ENCODE measurements at regions not wholly inside any gene's neighbourhood (a gene's known extent, or its start where the extent isn't known, plus 50 kb on each side); places are given as distances from the start of the nearest gene placed in this dataset.

GRCh38 chr16:86405319-86405718 lies 105.0 kb upstream of the FOXF1 start:
- no peak overlapping the region for H3K4me3 ChIP-seq (replicated peaks; ENCODE audit: low read depth, low read length)
- TF ChIP-seq, protein P1, sequence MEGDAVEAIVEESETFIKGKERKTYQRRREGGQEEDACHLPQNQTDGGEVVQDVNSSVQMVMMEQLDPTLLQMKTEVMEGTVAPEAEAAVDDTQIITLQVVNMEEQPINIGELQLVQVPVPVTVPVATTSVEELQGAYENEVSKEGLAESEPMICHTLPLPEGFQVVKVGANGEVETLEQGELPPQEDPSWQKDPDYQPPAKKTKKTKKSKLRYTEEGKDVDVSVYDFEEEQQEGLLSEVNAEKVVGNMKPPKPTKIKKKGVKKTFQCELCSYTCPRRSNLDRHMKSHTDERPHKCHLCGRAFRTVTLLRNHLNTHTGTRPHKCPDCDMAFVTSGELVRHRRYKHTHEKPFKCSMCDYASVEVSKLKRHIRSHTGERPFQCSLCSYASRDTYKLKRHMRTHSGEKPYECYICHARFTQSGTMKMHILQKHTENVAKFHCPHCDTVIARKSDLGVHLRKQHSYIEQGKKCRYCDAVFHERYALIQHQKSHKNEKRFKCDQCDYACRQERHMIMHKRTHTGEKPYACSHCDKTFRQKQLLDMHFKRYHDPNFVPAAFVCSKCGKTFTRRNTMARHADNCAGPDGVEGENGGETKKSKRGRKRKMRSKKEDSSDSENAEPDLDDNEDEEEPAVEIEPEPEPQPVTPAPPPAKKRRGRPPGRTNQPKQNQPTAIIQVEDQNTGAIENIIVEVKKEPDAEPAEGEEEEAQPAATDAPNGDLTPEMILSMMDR (IDR thresholded peaks at IDR 0.05; ENCODE audit: low read depth, low read length, missing control alignments) = no peak
- no peak for DNase-seq (ENCODE audit: extremely low read depth, low read depth)

DNA sequence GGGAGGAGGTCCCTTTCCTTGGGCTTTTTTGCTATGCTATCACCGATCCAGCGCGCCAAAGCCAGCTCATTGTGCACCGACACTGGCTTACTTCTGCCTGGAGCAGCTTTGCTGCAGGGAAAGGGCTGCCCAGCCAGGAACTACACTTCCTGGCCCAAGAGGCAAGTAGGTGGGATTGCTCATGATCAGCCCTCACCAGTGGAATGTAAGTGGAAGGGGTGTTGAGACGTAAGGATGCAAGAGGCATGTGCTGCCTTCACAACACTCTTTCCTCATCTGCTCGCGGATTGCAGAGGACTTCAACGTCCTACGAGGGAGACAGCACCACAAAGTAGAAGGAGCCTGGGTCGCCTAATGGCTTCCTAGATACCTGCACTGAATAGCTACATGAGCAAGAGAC lies 104.3 kb upstream of the FOXF1 start:
- TF ChIP-seq, protein P1 (IDR thresholded peaks at IDR 0.05; ENCODE audit: low read depth, low read length, missing control alignments) = no peak
- no peak for DNase-seq (ENCODE audit: extremely low read depth, low read depth)
- H3K4me3 ChIP-seq (replicated peaks; ENCODE audit: low read depth, low read length) = no peak overlapping the region

DNA sequence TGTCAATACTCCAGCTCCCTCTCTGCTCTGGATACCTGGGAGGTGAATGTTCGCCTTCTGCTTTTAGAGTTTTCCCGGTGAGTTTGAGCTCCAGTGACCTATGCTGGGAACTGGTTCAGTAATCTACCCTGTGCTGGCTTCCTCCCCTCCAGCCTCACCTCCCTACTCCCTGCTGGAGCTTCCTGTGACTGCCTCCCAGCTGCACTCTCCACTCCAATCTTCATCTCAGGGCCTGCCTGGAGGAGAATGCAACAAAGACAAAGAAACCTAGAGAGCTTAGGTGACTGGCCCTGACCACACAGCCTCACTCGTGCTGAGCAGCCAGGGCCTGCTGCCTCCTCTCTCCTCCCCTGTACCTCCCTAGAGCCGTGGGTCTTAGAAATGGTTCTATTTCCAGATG lies 101.6 kb upstream of the FOXF1 start:
- no peak for DNase-seq (ENCODE audit: extremely low read depth, low read depth)
- no peak overlapping the region for H3K4me3 ChIP-seq (replicated peaks; ENCODE audit: low read depth, low read length)
- TF ChIP-seq, protein P1 (IDR thresholded peaks at IDR 0.05; ENCODE audit: low read depth, low read length, missing control alignments) = no peak

GRCh38 chr16:86410081-86410480 lies 100.2 kb upstream of the FOXF1 start:
- TF ChIP-seq, protein P1 (IDR thresholded peaks at IDR 0.05; ENCODE audit: low read depth, low read length, missing control alignments) = no peak
- DNase-seq (ENCODE audit: extremely low read depth, low read depth) = no peak
- H3K4me3 ChIP-seq (replicated peaks; ENCODE audit: low read depth, low read length) = no peak overlapping the region

DNA sequence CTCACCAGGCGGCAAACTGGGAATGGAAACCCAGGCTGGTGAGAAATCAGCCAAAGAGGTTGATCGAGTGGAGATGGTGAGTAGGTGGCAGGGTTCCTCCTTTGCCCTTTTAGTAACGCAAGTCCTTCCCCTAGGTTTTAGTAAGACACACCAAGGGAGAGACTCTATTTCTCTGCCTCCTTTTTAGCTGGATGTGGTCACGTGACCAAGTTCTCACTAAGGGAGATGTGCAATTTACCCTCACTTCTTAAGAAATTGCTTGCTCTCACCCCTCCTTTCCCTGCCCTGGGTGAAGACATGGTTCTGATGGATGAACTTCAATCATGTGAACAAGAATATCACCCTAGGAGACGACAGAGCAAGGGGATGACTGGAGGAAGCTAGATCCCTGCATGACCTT lies 99.8 kb upstream of the FOXF1 start:
- TF ChIP-seq, protein P1 (IDR thresholded peaks at IDR 0.05; ENCODE audit: low read depth, low read length, missing control alignments) = no peak
- no peak overlapping the region for H3K4me3 ChIP-seq (replicated peaks; ENCODE audit: low read depth, low read length)
- DNase-seq (ENCODE audit: extremely low read depth, low read depth) = no peak

GRCh38 chr16:86411897-86412296 lies 98.4 kb upstream of the FOXF1 start:
- H3K4me3 ChIP-seq (replicated peaks; ENCODE audit: low read depth, low read length) = no peak overlapping the region
- TF ChIP-seq, protein P1 (IDR thresholded peaks at IDR 0.05; ENCODE audit: low read depth, low read length, missing control alignments) = no peak
- DNase-seq (ENCODE audit: extremely low read depth, low read depth) = no peak

- DNase-seq (ENCODE audit: extremely low read depth, low read depth) = no peak
- H3K4me3 ChIP-seq (replicated peaks; ENCODE audit: low read depth, low read length) = no peak overlapping the region
- TF ChIP-seq, protein P1 (IDR thresholded peaks at IDR 0.05; ENCODE audit: low read depth, low read length, missing control alignments) = no peak
Measured at GRCh38 chr16:86414991-86415740, 95.2 kb upstream of the FOXF1 start.
